HG03457 (cell line): ENCODE measurements at regions not wholly inside any gene's neighbourhood (a gene's known extent, or its start where the extent isn't known, plus 50 kb on each side); places are given as distances from the start of the nearest gene placed in this dataset.

Experiments used
- ATAC-seq: cut with Tn5 transposase; IDR thresholded peaks from one replicate; pipeline ENCODE4 v1.9.1; 2021; ENCODE audit warnings: moderate number of reproducible peaks; ENCODE audit not compliant: unreplicated experiment

DNA sequence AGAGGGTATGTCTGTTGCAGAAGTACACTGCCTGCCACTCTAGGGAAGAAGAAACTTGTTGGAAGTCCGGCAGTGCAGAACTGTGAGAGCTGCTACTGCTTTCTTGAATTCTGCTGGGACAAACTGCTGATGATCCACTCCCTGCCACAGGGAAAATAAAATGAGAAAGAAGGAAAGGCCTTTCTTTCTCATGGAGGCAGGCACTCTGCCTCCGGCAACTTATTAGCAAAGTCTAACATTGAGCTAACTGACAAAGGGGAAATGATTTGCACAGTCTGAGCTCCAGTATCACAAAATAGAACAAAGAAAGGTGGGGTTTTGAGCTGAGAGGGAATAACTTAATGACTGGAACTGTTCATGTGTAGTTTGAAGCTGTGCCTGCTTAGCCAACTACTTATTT is 134.6 kb downstream of the AASDHPPT start:
- ATAC-seq = no peak

DNA sequence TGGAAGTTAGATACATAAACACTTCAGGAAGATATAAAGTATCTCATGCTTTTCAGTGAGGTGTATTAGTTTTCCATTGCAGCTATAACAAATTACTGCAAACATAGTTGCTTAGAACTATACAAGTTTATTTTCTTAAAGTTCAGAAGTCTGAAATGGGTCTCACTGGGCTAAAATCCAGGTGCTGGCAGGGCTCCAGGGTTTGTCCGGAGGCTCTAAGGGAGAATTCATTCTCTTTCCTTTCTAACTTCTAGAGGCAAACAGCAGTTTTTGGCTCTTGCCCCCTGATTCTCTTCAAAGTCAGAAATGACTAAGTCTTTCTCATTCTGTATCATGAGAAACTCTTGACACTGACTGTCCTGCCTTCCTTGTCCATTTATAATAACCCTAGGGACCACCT is 138.8 kb downstream of the AASDHPPT start:
- no peak for ATAC-seq

DNA sequence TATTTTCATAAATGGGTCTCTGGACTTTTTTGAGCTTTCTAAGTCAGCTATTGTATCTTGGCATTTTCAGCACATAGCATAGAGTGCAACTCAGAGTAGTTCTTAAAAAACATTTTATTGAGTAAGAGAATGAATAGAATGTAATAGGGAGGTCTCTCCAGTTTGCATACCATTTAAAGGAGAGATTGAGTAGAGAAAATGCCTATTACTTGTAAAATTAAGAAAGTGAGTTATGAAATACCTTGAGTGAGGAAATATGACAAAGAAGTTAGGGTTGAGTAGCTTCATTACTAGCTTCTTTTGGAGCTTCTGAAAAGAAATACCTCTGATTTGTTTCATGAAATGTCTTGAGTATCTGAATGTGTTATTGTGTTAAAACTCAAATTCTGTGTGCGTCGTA is 140.0 kb downstream of the AASDHPPT start:
- ATAC-seq = no peak

DNA sequence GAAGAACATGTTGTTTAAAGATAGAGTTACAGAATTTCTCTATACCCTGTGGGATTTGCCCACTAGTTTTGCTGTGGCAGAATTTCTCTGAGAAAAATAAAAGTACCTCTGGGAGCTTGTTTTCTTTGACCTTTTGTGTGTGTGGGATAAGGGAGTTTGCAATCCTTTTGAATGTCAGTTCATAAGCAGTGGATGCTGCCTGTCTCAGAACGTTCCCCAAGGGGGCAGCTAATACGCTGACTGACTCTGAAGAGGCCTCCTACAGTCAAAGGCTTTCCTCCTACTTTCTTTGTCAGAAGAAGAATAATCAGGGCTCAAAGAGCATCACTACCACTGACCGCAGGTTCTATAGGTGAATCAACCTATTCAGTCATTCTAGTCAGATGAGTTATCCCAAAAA is 140.6 kb downstream of the AASDHPPT start:
- no peak for ATAC-seq

DNA sequence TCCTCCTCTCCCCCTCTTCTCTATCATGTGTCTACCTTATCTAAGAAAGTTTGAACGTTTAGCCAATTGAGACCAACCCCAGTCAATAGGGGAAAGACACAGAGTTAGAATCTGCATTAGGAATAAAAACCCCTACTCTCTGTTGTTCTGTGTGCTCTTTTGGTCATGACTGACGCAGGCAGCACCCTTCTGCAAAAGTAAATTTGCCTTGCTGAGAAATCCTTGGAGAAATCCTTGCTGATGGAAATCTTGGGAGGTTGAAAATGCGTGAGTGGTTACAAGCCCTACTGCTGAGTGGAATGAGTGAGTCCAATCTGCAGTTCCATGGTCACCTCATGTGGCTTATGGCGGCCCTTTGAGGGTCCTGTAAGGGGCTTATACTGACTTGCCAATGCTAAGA is 145.2 kb downstream of the AASDHPPT start:
- ATAC-seq = no peak

DNA sequence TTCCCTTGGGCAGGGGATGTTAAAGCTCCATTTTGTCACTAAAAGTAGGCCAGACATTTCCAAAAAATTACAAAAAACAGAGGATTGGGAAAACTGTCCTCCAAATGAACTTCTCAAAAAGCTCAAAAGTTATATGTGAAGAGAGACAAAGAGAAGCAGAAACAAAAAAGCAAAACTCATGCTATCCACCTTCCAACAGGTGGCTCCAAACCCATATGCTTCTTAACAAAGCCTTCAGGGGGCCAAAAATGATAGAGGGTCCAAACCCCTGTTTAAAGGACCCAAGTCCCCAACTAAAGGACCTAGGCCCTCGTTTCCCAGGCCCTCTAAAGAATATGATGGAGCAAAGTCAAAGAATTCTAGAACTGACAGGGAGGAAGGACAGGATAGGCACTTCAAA is 146.7 kb downstream of the AASDHPPT start:
- no peak for ATAC-seq

DNA sequence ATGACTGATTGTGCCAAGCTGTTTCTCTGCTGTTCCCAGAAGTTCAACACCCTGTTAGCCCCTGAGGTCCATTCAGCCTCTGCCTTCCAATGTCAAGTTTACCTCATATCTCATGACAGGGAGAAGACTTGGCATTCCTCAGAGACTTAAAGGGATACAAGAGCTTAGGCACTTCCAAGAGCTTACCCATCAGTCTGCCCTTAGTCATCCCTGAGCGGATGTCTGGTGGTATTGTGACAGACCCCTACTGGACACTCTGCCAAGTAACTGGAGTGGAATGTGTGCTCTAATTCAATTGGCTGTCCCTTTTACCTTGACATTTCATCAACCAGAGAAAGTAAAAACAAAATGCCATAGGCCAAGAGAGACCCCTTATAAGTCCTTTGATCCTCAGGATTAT is 151.5 kb downstream of the AASDHPPT start:
- no peak for ATAC-seq

DNA sequence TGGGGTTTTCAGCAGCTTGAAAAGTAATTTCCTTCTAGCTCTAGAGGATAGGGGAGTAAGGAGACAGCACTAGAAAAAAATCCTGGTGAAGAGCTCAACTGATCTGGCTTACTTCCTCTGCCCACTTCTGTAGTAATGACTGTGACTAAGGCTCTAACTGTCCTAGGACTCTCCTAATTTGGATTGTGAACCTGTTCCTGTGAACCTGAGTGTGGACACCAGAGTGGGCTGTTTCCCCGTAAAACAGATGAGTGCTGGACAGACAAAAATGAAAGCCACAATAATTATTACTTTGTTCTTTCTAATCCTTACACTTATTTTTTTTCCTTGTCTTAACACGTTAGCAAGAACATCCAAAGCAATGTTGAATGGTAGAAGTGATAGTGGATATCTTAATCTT is 154.1 kb downstream of the AASDHPPT start:
- ATAC-seq = no peak

DNA sequence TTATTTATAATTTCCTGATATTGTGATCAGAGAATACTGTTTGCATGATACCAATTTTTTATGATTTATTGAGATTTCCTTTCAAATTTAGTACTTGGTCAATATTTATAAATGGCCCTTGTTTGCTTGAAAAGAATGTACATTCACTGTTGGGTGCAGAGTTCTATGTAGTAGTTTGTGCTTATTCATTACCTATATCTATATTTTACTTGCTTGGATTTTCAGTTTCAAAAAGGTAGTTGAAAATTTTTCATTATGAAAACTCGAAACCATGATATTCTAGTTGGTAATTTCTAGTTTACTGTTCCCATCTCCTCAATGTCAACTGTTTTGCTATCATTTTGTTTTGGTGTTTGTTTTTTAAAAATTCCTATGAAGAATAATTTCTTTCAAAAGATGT is 155.7 kb downstream of the AASDHPPT start:
- no peak for ATAC-seq

DNA sequence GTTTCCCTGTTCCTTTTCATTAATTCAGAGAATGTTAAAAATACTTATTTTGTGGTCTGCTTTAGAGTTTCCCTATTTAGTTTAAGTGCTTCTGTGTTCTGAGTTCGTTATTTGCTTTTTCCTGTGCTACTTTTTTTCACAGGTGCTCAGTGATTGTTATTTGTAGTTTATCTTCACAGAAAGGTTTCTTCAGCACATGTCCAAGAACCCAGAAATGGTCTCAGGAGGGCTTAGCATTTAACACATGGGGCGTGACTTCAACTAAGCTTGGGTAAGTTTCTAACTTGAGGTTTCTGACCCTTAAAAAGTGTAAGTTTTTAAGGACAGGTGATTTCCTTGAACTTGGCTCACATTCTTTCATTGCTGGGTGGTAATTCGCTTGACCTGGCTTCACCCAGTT is 157.3 kb downstream of the AASDHPPT start:
- no peak for ATAC-seq

DNA sequence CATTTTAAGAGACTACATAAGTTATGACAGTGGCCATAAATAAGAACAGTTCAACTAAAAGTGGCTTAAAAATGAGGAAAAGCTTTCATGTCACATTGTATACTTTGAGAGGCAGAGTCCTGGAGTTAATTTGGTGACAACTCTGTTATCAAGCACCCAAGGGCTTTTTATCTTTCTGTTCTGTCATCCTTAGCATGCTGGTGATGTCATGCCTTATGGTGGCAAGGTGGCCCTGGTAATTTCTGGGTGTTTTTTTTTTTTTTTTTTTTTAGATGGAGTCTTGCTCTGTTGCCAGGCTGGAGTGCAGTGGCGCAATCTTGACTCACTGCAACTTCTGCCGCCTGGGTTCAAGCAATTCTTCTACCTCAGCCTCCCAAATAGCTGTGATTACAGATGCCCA is 158.8 kb downstream of the AASDHPPT start:
- ATAC-seq = no peak

DNA sequence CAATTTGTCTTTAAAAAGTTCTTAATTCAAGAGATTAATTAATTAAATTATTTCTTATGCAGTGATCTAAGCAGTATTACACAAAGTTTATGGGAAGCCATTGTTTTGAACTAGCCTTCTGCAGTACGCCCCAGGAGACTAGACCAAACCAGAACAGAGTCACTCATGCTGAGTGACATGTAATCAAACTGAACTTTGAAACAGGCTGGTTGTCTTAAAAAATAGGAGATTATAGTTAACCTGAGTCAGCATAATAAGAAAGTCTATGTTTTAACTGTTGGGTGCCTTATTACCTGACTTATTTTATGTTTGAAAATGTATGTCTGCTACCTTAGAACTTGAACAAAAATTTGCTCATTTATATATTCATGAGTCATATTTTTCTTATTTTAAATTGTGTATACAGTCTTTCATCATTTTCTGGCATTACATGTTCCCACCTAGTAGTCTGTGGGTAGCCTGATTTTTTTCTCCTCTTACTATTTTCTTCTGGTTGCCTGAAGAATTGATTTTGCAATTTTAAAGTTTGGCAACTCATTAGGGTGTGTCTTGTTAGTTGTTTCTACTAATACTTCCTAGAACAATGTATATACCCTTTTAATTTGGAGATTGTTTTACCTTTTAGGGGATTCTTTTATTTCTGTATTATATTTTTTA is 161.4 kb downstream of the AASDHPPT start:
- ATAC-seq = no peak

DNA sequence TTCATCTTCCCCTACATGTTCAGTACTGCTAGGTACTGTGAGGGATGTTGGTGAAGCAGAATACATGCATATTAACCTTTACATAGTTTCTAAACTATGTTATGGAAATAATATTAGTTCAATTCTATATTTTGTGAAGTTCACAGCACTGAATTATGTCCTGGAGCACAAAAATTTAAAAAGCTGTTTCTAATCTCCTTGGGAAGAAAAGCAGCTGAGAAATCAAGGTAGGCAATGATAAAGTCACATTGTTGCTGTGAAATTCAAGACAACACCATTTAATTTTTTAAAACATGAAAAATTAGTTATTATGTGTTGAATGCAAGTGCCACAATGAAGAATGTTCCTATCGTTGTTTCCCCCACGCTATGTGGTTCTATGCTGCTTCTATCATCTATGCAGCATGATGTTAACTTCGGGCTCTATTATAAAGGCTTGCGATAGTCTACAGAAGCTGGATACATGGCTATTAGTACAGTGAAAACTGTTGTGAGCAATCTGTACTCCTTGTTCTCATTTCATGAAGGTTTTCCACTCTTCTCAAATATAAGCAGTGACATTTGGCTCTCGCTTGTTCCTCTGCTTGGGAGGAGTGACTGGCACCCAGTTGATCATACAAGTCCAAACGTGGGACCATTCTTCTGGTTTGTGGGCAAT is 164.3 kb downstream of the AASDHPPT start:
- ATAC-seq = no peak

DNA sequence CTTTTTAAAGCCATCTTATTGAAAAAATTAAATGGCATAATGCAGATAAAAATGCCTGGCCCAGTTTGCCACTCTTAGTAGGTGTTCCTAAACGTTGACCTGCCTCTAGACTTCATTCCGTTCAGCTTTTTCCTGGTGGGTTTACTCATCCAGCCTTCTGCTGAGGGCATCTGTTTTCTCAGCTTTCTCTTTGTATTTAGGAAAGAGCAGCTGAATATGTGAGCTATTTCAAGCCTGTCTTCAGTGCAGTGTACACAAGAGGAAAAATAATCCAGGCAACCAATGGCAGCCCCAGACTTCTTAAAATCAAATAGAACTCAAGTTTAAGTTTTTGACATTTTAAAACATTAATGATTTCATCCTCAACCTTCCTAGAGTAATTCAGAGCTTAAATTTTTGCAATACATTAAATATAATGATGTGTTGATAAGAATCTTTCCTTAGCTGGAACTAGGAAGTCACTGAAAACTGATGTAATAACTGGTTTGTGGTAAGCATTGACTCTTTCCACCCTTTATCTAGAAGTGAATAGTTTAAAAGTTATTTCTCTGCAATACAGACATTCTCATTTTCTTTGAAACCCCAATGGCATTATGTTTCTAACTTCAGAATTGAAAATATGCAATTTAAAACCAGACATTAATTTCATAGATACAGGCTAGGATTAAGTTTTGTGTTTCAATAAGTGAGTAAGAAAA is 165.4 kb downstream of the AASDHPPT start:
- no peak for ATAC-seq

DNA sequence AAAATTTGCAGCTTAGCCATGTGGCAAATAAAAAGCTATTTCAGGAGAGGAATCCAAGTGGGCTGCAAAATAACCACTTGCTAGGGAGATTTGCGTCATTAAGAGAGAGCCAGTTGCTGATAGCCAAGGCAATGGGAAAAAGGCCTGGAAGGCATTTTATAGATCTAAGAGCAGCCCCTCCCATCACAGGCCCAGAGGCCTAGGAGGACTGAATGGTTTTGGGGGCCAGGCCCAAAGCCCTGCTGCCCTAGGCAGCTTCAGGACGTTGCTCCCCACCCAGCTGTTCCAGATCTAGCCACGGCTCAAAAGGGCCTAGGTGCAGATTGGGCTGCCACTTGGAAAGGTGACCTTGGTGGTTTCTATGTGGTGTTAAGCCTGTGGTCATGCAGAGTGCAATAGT is 169.0 kb downstream of the AASDHPPT start:
- no peak for ATAC-seq

DNA sequence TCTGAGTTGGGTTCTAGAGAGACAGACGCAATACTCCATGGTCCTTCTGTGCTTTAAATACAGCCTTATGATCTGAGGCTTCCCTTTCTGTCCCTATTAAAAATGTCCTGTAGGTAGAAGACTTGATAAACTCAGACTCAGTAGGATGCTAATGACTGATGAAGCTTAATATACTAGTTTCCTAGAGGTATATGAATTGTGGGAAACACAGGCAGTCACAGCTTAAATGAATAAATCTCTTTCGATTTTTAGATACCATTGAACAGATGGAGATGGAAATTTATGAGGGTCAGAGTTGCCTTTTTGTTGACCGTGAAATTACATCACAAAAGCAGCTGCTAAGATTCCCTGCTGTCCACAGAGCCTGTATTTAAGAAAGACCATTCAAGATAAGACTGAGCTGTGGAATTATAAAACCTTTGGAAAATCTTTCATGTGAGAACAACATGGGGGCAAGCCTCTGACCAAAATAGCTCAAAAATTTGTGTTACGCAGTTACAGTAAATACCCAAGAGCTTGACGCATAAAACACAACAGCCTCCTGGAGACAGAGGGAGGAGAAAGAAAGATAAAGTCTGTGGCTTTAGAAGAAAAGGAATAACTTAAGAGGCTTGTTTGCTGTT is 172.3 kb downstream of the AASDHPPT start:
- no peak for ATAC-seq

DNA sequence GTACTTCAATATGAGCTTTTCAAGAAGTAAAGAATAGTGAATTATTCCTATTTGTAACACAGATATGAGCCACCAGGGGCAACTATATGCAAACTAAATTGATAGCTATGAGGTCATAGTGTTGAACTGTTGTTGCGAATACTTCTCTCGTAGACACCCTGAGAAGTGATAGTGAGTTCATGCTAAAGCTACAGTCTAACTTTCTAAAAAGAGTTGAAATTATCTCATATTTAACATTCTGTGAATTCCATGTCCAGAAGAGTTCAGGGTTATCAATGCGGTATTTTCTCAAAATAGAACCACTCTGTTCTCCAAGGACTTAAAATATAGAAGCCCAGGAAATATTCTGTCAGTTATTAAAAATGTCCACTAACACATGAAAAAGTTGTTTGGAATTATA is 185.4 kb downstream of the AASDHPPT start:
- no peak for ATAC-seq

DNA sequence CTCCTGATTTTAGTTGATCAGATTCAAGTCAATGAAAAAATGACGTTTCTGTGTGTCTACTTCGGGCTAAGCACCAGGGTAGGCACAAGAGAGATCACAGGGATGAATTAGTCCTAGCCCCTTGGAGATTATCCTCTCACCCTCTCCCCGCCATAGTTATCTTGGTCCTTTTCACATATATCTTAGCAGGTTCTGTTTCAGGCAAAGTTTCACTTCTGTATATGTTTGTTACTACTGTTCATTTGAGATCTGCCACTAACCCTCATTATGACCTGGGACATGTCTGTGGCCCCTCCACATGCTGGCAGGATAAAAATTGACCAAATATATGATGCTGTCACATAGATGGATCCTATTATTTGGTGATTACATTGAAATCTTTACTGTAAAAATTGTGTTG is 186.1 kb downstream of the AASDHPPT start:
- ATAC-seq = no peak

DNA sequence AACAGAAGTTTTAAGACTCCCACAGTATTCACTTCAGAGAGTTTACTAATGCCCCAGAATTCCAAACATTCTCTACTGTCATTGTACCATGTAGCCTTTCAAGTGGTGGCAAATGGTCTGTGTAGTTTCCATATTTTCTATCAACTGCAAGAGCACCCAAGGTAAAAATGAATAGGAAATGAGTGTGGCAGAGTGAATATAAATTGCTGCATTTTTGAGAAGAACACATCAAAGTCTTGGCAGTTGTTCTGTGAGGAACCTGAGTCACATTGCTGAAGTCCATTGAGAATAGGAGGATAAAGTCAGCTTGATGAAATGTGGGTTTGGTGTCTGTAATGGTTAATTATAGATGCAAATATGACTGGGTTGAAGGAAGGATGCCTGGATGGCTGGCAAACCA is 193.6 kb downstream of the AASDHPPT start:
- no peak for ATAC-seq

DNA sequence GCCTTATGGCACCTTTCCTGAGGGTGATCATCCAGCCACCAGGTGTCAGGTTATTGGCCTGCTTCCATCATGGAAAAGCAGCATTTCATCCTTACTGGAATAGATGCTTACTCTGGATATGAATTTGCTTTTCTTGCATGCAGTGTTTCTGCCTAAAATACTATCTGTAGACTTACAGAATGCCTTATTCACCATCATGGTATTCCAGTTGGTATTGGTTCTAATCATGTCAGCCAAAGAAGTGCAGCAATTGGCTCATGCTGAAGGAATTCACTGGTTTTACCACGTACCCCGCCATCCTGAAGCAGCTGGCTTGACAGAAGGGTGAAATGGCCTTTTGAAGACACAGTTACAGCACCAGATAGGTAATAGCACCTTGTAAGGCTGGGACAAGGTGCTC is 194.2 kb downstream of the AASDHPPT start:
- no peak for ATAC-seq

DNA sequence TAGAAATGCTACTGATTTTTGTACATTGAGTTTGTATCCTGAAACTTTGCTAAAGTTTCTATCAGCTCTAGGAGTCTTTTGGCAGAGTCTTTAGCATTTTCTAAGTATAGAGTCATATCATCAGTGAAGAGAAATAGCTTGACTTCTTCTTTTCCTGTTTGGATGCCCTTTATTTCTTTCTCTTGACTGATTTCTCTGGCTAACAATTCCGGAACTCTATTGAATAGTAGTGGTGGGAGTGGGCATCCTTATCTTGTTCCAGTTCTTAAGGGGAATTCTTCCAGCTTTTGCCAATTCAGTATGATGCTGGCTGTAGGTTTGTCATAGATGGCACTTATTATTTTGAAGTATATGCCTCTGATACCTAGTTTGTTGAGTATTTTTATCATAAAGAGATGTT is 197.7 kb downstream of the AASDHPPT start:
- ATAC-seq = no peak

DNA sequence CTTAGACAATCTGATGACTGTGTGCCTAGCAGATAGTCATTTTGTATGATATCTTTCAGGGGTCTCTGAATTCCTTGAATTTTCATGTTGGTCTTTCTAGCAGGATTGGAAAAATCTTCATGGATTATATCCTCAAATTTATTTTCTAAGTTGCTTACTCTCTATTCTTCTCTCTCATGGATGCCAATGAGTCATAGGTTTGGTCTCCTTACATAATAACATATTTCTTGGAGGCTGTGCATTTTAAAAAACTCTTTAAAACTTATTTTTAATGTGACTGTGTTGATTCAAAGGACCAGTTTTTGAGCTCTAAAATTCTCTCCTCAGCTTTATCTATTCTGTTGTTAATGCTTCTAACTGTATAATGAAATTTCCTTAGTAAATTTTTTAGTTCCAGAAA is 198.7 kb downstream of the AASDHPPT start:
- no peak for ATAC-seq
